HepG2 (cell line): ENCODE measurements at regions not wholly inside any gene's neighbourhood (a gene's known extent, or its start where the extent isn't known, plus 50 kb on each side); places are given as distances from the start of the nearest gene placed in this dataset.

Experiments used
- ATAC-seq: fragments of 200-7000 bp; cut with Tn5 transposase; 3 replicates; pipeline ENCODE4 v1.9.1; 2020; ENCODE audit warnings: mild to moderate bottlenecking, moderate library complexity
- BruUV-seq: library from RNA; stranded (reverse); fragments of 400-500 nt; replicated peaks from 2 replicates; lab custom pipeline; 2021; lab: Mats Ljungman, UMichigan
- CTCF ChIA-PET: fragments of 300-600 bp; formaldehyde crosslinking; extraction: SDS; loops from one replicate; lab custom pipeline; 2021; ENCODE audit warnings: low total read pairs, inconsistent platforms, low intra/inter-chr PET ratio; lab: Yijun Ruan, JAX
- POLR2A ChIA-PET: fragments of 350-600 bp; sonication (Branson Sonifier 250); formaldehyde crosslinking; loops from one replicate; lab custom pipeline; 2020; ENCODE audit warnings: antibody characterized with exemption, inconsistent platforms; lab: Yijun Ruan, JAX
- DNase-seq: peaks from one replicate; pipeline ENCODE4 v3.0.0-alpha.2; 2015; ENCODE audit warnings: low spot score
- FAIRE-seq: peaks from 3 replicates; lab custom pipeline; 2011; peaks lifted over from hg19 to GRCh38; lab: Jason Lieb, UNC
- H2AFZ ChIP-seq: one replicate; pipeline ENCODE4 v1.6.1; 2011; ENCODE audit warnings: low read length, inconsistent platforms
- H3K27ac ChIP-seq: fragments of 300-600 bp; 3 replicates; pipeline ENCODE4 v1.8.0; 2011; ENCODE audit warnings: mixed run types, mild to moderate bottlenecking, mixed read lengths, low read length, inconsistent platforms; ENCODE audit not compliant: insufficient read depth; ENCODE audit errors: extremely low read length
- H3K27me3 ChIP-seq, 2 experiments: fragments of 200-600 bp in 1 of 2; 2 replicates in 1 of 2; 3 replicates in 1 of 2; pipeline versions ENCODE4 v1.6.0 to v1.8.0; 2011; ENCODE audit warnings: low read length in 2 of 2, mild to moderate bottlenecking in 2 of 2, moderate library complexity in 2 of 2, inconsistent platforms in 1 of 2; ENCODE audit not compliant: insufficient read depth in 2 of 2, control insufficient read depth in 1 of 2
- H3K36me3 ChIP-seq, 2 experiments: fragments of 200-600 bp in 1 of 2; replicated peaks in 1 of 2; 2 replicates in 1 of 2; 3 replicates in 1 of 2; pipeline versions ENCODE4 v1.5.1 to v1.8.0; 2011; ENCODE audit warnings: low read length in 2 of 2, inconsistent platforms in 1 of 2; ENCODE audit not compliant: insufficient read depth in 2 of 2, control insufficient read depth in 1 of 2
- H3K4me1 ChIP-seq: 2 replicates; pipeline ENCODE4 v1.5.1; 2012; ENCODE audit warnings: low read length, inconsistent platforms; ENCODE audit not compliant: insufficient read depth
- H3K4me2 ChIP-seq: 2 replicates; pipeline ENCODE4 v1.6.0; 2011; ENCODE audit warnings: low read depth, low read length, inconsistent platforms
- H3K4me3 ChIP-seq, 3 experiments: fragments of 200-600 bp in 1 of 3; sonication (generic), shearing (Covaris generic) in 1 of 3; replicated peaks in 1 of 3; 2 replicates each; pipeline ENCODE4 v1.5.1; 2011 to 2016; ENCODE audit warnings: low read length in 3 of 3, inconsistent platforms in 2 of 3, low read depth in 2 of 3, mild to moderate bottlenecking in 2 of 3, control low read depth in 1 of 3, mixed read lengths in 1 of 3; ENCODE audit not compliant: insufficient read depth in 1 of 3
- H3K79me2 ChIP-seq: one replicate; pipeline ENCODE4 v1.6.1; 2011; ENCODE audit warnings: low read length, inconsistent platforms; ENCODE audit not compliant: insufficient read depth
- H3K9ac ChIP-seq: 2 replicates; pipeline ENCODE4 v1.6.0; 2011; ENCODE audit warnings: mild to moderate bottlenecking, low read depth, low read length, inconsistent platforms; ENCODE audit not compliant: insufficient read depth
- H3K9me3 ChIP-seq: 2 replicates; pipeline ENCODE4 v1.5.1; 2012; ENCODE audit warnings: mild to moderate bottlenecking, low read length
- H4K20me1 ChIP-seq: 2 replicates; pipeline ENCODE4 v1.6.0; 2011; ENCODE audit warnings: inconsistent platforms, mild to moderate bottlenecking, low read length, moderate library complexity; ENCODE audit not compliant: insufficient read depth
- ETV6 ChIP-seq: sonication (generic); formaldehyde crosslinking; conservative IDR thresholded peaks from 2 replicates; pipeline ENCODE4 v1.4.0; 2020; ENCODE audit warnings: missing genetic modification reagents
- GLI4 ChIP-seq: sonication (generic); formaldehyde crosslinking; IDR thresholded peaks from 2 replicates; pipeline ENCODE4 v1.5.1; 2020; ENCODE audit warnings: missing genetic modification reagents, mild to moderate bottlenecking, moderate library complexity, borderline replicate concordance
- KAT7 ChIP-seq: IDR thresholded peaks from 2 replicates; pipeline ENCODE4 v1.6.1; 2018; ENCODE audit warnings: borderline replicate concordance, missing compliant biosample characterization
- MTA3 ChIP-seq: sonication (generic); formaldehyde crosslinking; IDR thresholded peaks from 2 replicates; pipeline ENCODE4 v1.4.0; 2020; ENCODE audit warnings: missing genetic modification reagents
- NFYB ChIP-seq: sonication (generic); formaldehyde crosslinking; IDR thresholded peaks from 2 replicates; pipeline ENCODE4 v1.4.0; 2020; ENCODE audit warnings: missing genetic modification reagents
- NFYC ChIP-seq: IDR thresholded peaks from 2 replicates; pipeline ENCODE4 v1.6.1; 2016; ENCODE audit warnings: missing genetic modification reagents, missing compliant biosample characterization
- NR1H2 ChIP-seq: sonication (generic); formaldehyde crosslinking; IDR thresholded peaks from 2 replicates; pipeline ENCODE4 v1.8.1; 2022; ENCODE audit warnings: low read depth, missing genetic modification reagents, borderline replicate concordance
- SNAPC2 ChIP-seq: sonication (generic); formaldehyde crosslinking; IDR thresholded peaks from 2 replicates; pipeline ENCODE4 v1.8.1; 2022; ENCODE audit warnings: mild to moderate bottlenecking, missing genetic modification reagents
- SYNCRIP ChIP-seq: fragments of 200-400 bp; formaldehyde crosslinking; IDR thresholded peaks from 2 replicates; pipeline ENCODE4 v1.6.1; 2018; ENCODE audit warnings: mild to moderate bottlenecking, low read depth, low read length; ENCODE audit not compliant: insufficient read depth
- TCF7 ChIP-seq: sonication (generic); IDR thresholded peaks from 2 replicates; pipeline ENCODE4 v1.6.1; 2016; ENCODE audit warnings: antibody characterized with exemption, low read depth
- ZC3H13 ChIP-seq: sonication (generic); formaldehyde crosslinking; IDR thresholded peaks from 2 replicates; pipeline ENCODE4 v1.8.1; 2023; ENCODE audit warnings: mild to moderate bottlenecking, missing genetic modification reagents, moderate library complexity
- ZNF260 ChIP-seq: sonication (generic); formaldehyde crosslinking; IDR thresholded peaks from 2 replicates; pipeline ENCODE4 v1.4.0; 2020; ENCODE audit warnings: missing genetic modification reagents, low read depth, mild to moderate bottlenecking, borderline replicate concordance
- ZNF317 ChIP-seq: sonication (generic); formaldehyde crosslinking; IDR thresholded peaks from 2 replicates; pipeline ENCODE4 v1.5.0; 2020; ENCODE audit warnings: mild to moderate bottlenecking, missing genetic modification reagents
- ZNF343 ChIP-seq: sonication (generic); formaldehyde crosslinking; IDR thresholded peaks from 2 replicates; pipeline ENCODE4 v1.4.0; 2020; ENCODE audit warnings: mild to moderate bottlenecking, missing genetic modification reagents
- ZNF556 ChIP-seq: sonication (generic); formaldehyde crosslinking; IDR thresholded peaks from 2 replicates; pipeline ENCODE4 v1.4.0; 2020; ENCODE audit warnings: mild to moderate bottlenecking, missing genetic modification reagents, borderline replicate concordance
- ZNF737 ChIP-seq: sonication (generic); formaldehyde crosslinking; IDR thresholded peaks from 2 replicates; pipeline ENCODE4 v1.5.0; 2020; ENCODE audit warnings: missing genetic modification reagents, mild to moderate bottlenecking, borderline replicate concordance
- ZNF775 ChIP-seq: sonication (generic); formaldehyde crosslinking; IDR thresholded peaks from 2 replicates; pipeline ENCODE4 v1.4.0; 2020; ENCODE audit warnings: missing genetic modification reagents, mild to moderate bottlenecking, moderate library complexity, borderline replicate concordance
- ZNF839 ChIP-seq: sonication (generic); formaldehyde crosslinking; IDR thresholded peaks from 2 replicates; pipeline ENCODE4 v1.4.0; 2020; ENCODE audit warnings: missing genetic modification reagents, mild to moderate bottlenecking, borderline replicate concordance
- WGBS: methylation state at CpG from one replicate; pipeline ENCODE4 v1.1.6; 2017; ENCODE audit warnings: low lambda C conversion rate; 5-methylcytosine and 5-hydroxymethylcytosine counted together
- in situ Hi-C: cut with HindIII; loops from 2 replicates; pipeline ENCODE4 v1.10.0; 2017; ENCODE audit warnings: low pct_unique_long_range_greater_than_20kb; ENCODE audit not compliant: extremely low pct_ligation_motif_present
- intact Hi-C: fragments of 100-400 bp; cut with micrococcal nuclease; formaldehyde crosslinking; loops from one replicate; pipeline ENCODE4 v1.10.0; 2022; ENCODE audit not compliant: unreplicated experiment

DNA sequence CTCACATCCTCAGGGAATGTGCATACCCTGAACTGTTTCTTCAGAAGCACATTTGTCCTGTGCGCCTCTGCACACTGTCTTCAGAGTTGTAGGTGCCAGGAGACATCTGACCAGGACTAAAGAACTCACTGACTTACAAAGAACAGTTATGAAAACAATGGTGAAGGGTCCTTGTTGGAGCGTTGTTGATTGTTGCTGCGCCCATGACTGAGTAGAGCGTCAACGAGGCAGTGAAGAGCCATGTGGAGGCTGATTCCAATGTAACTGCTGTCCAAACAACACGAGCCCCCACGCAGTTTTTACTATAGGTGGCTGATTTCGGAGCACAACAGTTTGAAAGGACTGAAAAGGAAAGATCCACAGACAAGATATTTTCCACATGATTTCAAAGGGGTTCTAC, 380.3 kb downstream of the CDH26 start:
- TF ChIP-seq TCF7 (no peak), ETV6 (CRISPR knock-in tag) (no peak), ZNF556 (no peak), NFYC (CRISPR knock-in tag) (no peak), ZNF839 (CRISPR knock-in tag) (no peak), ZNF737 (no peak), ZNF775 (CRISPR knock-in tag) (no peak), ZNF317 (CRISPR knock-in tag) (no peak), ZNF260 (no peak), ZNF343 (CRISPR knock-in tag) (no peak), SNAPC2 (CRISPR knock-in tag) (no peak), SYNCRIP (no peak), NR1H2 (CRISPR knock-in tag) (no peak), KAT7 (no peak), ZC3H13 (CRISPR knock-in tag) (no peak), GLI4 (CRISPR knock-in tag) (no peak), NFYB (CRISPR knock-in tag) (no peak), MTA3 (CRISPR knock-in tag) (no peak)
- ChIA-PET CTCF (no interaction called here), POLR2A (no interaction called here)
- Histone ChIP-seq H3K9ac (no peak overlapping the region), H3K79me2 (no peaks in the 10 kb centered on the region), H3K36me3 (no peaks in the 10 kb centered on the region), H3K9me3 (peaks cover 84% of the 10 kb centered on the region), H2AFZ (no peak overlapping the region), H3K4me1 (no peaks in the 10 kb centered on the region), H4K20me1 (no peaks in the 10 kb centered on the region), H3K4me2 (no peak overlapping the region), H3K4me3 (no peak overlapping the region), H3K27me3 (no peaks in the 10 kb centered on the region), H3K27ac (no peak overlapping the region)
- 27% methylated on average over 8 of the region's 8 CpGs for WGBS
- in situ Hi-C loops (no loop called here), intact Hi-C loops (no loop called here)
- no peak for DNase-seq
- no peak for FAIRE-seq
- ATAC-seq, result no peak
- BruUV-seq, result no TSS peak
